ENCODE measurements at regions not wholly inside any gene's neighbourhood (a gene's known extent, or its start where the extent isn't known, plus 50 kb on each side); places are given as distances from the start of the nearest gene placed in this dataset.

GRCh38 chr16:51592535-51593300 is 441.6 kb upstream of the SALL1 start:
- no peak for DNase-seq (ENCODE audit: low read depth in 2 of 2)

GRCh38 chr16:51592001-51592501 is 441.0 kb upstream of the SALL1 start:
- DNase-seq (ENCODE audit: low read depth in 2 of 2), result no peak

GRCh38 chr16:51591480-51591879 is 440.4 kb upstream of the SALL1 start:
- no peak for DNase-seq (ENCODE audit: low read depth in 2 of 2)

GRCh38 chr16:51579652-51580360 is 428.7 kb upstream of the SALL1 start:
- no peak for DNase-seq (ENCODE audit: low read depth in 2 of 2)

GRCh38 chr16:51577621-51578303 is 426.7 kb upstream of the SALL1 start:
- DNase-seq (ENCODE audit: low read depth in 2 of 2), result no peak

GRCh38 chr16:51576498-51577195 is 425.6 kb upstream of the SALL1 start:
- DNase-seq (ENCODE audit: low read depth in 2 of 2), result no peak

- no peak for DNase-seq (ENCODE audit: low read depth in 2 of 2)
These were observed 422.1 kb upstream of the SALL1 start for GRCh38 chr16:51573191-51573590.

- DNase-seq (ENCODE audit: low read depth in 2 of 2), result no peak
These were observed 418.3 kb upstream of the SALL1 start for GRCh38 chr16:51569203-51569931.

- no peak for DNase-seq (ENCODE audit: low read depth in 2 of 2)
These were observed 416.8 kb upstream of the SALL1 start for GRCh38 chr16:51567911-51568310.

- no peak for DNase-seq (ENCODE audit: low read depth in 2 of 2)
These were observed 414.1 kb upstream of the SALL1 start for GRCh38 chr16:51565184-51565583.

GRCh38 chr16:51562891-51563290 is 411.8 kb upstream of the SALL1 start:
- no peak for DNase-seq (ENCODE audit: low read depth in 2 of 2)

- DNase-seq (ENCODE audit: low read depth in 2 of 2), result no peak
These were observed 408.8 kb upstream of the SALL1 start for GRCh38 chr16:51559901-51560300.

- DNase-seq (ENCODE audit: low read depth in 2 of 2), result no peak
These were observed 406.6 kb upstream of the SALL1 start for GRCh38 chr16:51557670-51558069.

GRCh38 chr16:51556694-51557340 is 405.7 kb upstream of the SALL1 start:
- no peak for DNase-seq (ENCODE audit: low read depth in 2 of 2)

GRCh38 chr16:51553910-51554309 is 402.8 kb upstream of the SALL1 start:
- no peak for DNase-seq (ENCODE audit: low read depth in 2 of 2)

GRCh38 chr16:51553314-51553713 is 402.2 kb upstream of the SALL1 start:
- DNase-seq (ENCODE audit: low read depth in 2 of 2), result no peak

- DNase-seq (ENCODE audit: low read depth in 2 of 2), result no peak
These were observed 399.8 kb upstream of the SALL1 start for GRCh38 chr16:51550800-51551347.

GRCh38 chr16:51549836-51550235 is 398.8 kb upstream of the SALL1 start:
- no peak for DNase-seq (ENCODE audit: low read depth in 2 of 2)

- DNase-seq (ENCODE audit: low read depth in 2 of 2), result no peak
These were observed 394.9 kb upstream of the SALL1 start for GRCh38 chr16:51545951-51546350.

- DNase-seq (ENCODE audit: low read depth in 2 of 2), result no peak
These were observed 393.9 kb upstream of the SALL1 start for GRCh38 chr16:51544851-51545467.
